Head of caudate nucleus (tissue), 42 donors: ENCODE measurements at regions not wholly inside any gene's neighbourhood (a gene's known extent, or its start where the extent isn't known, plus 50 kb on each side); places are given as distances from the start of the nearest gene placed in this dataset.
"Not testable (repeated sequence)": the region's sequence is repeated elsewhere in the genome, so short reads cannot be mapped to it uniquely, and the experiment has no call there.

Source experiments
- DNase-seq, 42 donors: peaks; one replicate each; pipeline versions ENCODE4 v3.0.0 to v3.0.0-alpha.2; 2020 to 2021; ENCODE audit warnings: mixed read lengths in 7 of 42
- intact Hi-C: fragments of 100-400 bp; cut with DNase I; formaldehyde crosslinking; loops from one replicate; pipeline ENCODE4 v1.15.0; 2022

GRCh38 chr13:89169951-89170350 lies 1498.8 kb downstream of the SLITRK5 start:
- no peak for DNase-seq
- intact Hi-C loops = no loop called here

- DNase-seq = no peak
- intact Hi-C loops = no loop called here
Observed at GRCh38 chr13:89181041-89181440, 1509.9 kb downstream of the SLITRK5 start.

GRCh38 chr13:89199138-89199537 lies 1528.0 kb downstream of the SLITRK5 start:
- intact Hi-C loops = no loop called here

GRCh38 chr13:89204435-89204834 lies 1533.3 kb downstream of the SLITRK5 start:
- DNase-seq = no peak
- intact Hi-C loops = no loop called here

More at GRCh38 chr13:89199138-89199537, 1528.0 kb downstream of the SLITRK5 start:
- DNase-seq = no peak

GRCh38 chr13:89205856-89206520 lies 1534.8 kb downstream of the SLITRK5 start:
- intact Hi-C loops = no loop called here

GRCh38 chr13:89212186-89212585 lies 1541.0 kb downstream of the SLITRK5 start:
- DNase-seq = no peak
- intact Hi-C loops = no loop called here

More at GRCh38 chr13:89205856-89206520, 1534.8 kb downstream of the SLITRK5 start:
- no peak for DNase-seq

- no peak for DNase-seq
- intact Hi-C loops = no loop called here
Observed at GRCh38 chr13:89214185-89214584, 1543.0 kb downstream of the SLITRK5 start.

- DNase-seq, intact Hi-C loops: not testable (repeated sequence)
Observed at GRCh38 chr13:89215319-89215718, 1544.1 kb downstream of the SLITRK5 start.

- no peak for DNase-seq
- intact Hi-C loops = no loop called here
Observed at GRCh38 chr13:89217813-89218212, 1546.6 kb downstream of the SLITRK5 start.

- no peak for DNase-seq
- intact Hi-C loops = no loop called here
Observed at GRCh38 chr13:89221557-89222158, 1550.5 kb downstream of the SLITRK5 start.

GRCh38 chr13:89227356-89227755 lies 1556.2 kb downstream of the SLITRK5 start:
- intact Hi-C loops = no loop called here
- DNase-seq = no peak

- intact Hi-C loops = no loop called here
- no peak for DNase-seq
Observed at GRCh38 chr13:89238496-89238895, 1567.3 kb downstream of the SLITRK5 start.

GRCh38 chr13:89239361-89240127 lies 1568.4 kb downstream of the SLITRK5 start:
- no peak for DNase-seq
- intact Hi-C loops = no loop called here

- intact Hi-C loops = no loop called here
Observed at GRCh38 chr13:89255844-89256406, 1584.8 kb downstream of the SLITRK5 start.

GRCh38 chr13:89267734-89268133 lies 1596.6 kb downstream of the SLITRK5 start:
- intact Hi-C loops = no loop called here
- no peak for DNase-seq

More at GRCh38 chr13:89255844-89256406, 1584.8 kb downstream of the SLITRK5 start:
- no peak for DNase-seq

GRCh38 chr13:89269737-89270136 lies 1598.6 kb downstream of the SLITRK5 start:
- DNase-seq = no peak
- intact Hi-C loops = no loop called here

GRCh38 chr13:89270736-89271135 lies 1599.6 kb downstream of the SLITRK5 start:
- no peak for DNase-seq
- intact Hi-C loops = no loop called here

GRCh38 chr13:89279374-89279773 lies 1608.2 kb downstream of the SLITRK5 start:
- intact Hi-C loops = no loop called here
- no peak for DNase-seq

GRCh38 chr13:89281331-89281730 lies 1610.2 kb downstream of the SLITRK5 start:
- no peak for DNase-seq
- intact Hi-C loops = no loop called here

GRCh38 chr13:89282241-89282640 lies 1611.1 kb downstream of the SLITRK5 start:
- no peak for DNase-seq
- intact Hi-C loops = no loop called here
